Keratinocyte (primary cell): ENCODE measurements at regions not wholly inside any gene's neighbourhood (a gene's known extent, or its start where the extent isn't known, plus 50 kb on each side); places are given as distances from the start of the nearest gene placed in this dataset.

Experiments
- EZH2 ChIP-seq: IDR thresholded peaks from one replicate; pipeline ENCODE4 v1.6.1; 2012; ENCODE audit warnings: inconsistent platforms, mild to moderate bottlenecking, low read length, moderate library complexity
- TF ChIP-seq, protein P1 (sequence below), 3 experiments: IDR thresholded peaks in 1 of 3; conservative IDR thresholded peaks in 1 of 3; optimal IDR thresholded peaks in 1 of 3; 2 replicates in 2 of 3; 3 replicates in 1 of 3; pipeline versions ENCODE3 to v1.5.1; 2011; ENCODE audit warnings: low read length in 3 of 3, mild to moderate bottlenecking in 3 of 3, moderate library complexity in 2 of 3, control low read depth in 1 of 3, inconsistent platforms in 1 of 3; ENCODE audit not compliant: insufficient read depth in 2 of 3; ENCODE audit errors: extremely low read depth in 1 of 3

DNA sequence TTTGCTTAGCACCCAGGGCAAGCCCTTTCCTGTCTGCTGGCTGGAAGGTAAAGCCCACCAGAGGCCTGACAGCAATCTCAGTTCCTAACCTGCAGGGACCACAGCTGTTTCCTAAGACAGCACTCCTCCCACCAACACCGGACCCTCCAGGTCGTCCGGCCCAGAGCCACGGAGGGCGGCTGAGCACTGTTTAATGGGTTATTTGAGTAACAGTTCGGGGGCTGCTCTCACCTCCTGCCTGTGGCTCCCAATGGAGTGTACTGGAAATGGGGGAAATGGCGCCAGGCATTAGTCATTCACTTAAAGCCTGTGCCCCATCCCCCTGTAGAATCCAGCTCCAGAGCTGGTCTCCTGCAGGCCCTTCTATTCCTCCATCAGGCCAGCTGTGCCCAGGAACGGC, 81.6 kb upstream of the ADRA2C start:
- TF ChIP-seq, protein P1, sequence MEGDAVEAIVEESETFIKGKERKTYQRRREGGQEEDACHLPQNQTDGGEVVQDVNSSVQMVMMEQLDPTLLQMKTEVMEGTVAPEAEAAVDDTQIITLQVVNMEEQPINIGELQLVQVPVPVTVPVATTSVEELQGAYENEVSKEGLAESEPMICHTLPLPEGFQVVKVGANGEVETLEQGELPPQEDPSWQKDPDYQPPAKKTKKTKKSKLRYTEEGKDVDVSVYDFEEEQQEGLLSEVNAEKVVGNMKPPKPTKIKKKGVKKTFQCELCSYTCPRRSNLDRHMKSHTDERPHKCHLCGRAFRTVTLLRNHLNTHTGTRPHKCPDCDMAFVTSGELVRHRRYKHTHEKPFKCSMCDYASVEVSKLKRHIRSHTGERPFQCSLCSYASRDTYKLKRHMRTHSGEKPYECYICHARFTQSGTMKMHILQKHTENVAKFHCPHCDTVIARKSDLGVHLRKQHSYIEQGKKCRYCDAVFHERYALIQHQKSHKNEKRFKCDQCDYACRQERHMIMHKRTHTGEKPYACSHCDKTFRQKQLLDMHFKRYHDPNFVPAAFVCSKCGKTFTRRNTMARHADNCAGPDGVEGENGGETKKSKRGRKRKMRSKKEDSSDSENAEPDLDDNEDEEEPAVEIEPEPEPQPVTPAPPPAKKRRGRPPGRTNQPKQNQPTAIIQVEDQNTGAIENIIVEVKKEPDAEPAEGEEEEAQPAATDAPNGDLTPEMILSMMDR (optimal IDR thresholded peaks at IDR 0.05 in 1 of 3, IDR thresholded peaks at IDR 0.05 in 1 of 3, conservative IDR thresholded peaks at IDR 0.05 in 1 of 3; ENCODE audit: extremely low read depth in 1 of 3, insufficient read depth in 2 of 3, low read length in 3 of 3), result no peak
- TF ChIP-seq EZH2, result no peak
